Progenitor cell of endocrine pancreas (in vitro differentiated cells): ENCODE measurements at regions not wholly inside any gene's neighbourhood (a gene's known extent, or its start where the extent isn't known, plus 50 kb on each side); places are given as distances from the start of the nearest gene placed in this dataset.

Experiments
- DNase-seq: peaks from one replicate; pipeline ENCODE4 v3.0.0; 2021; ENCODE audit warnings: low spot score; ENCODE audit not compliant: unreplicated experiment
- H3K27ac Mint-ChIP-seq: 2 replicates; pipeline ENCODE4 v1.8.0; 2021; ENCODE audit warnings: mild to moderate bottlenecking, moderate library complexity, mixed read lengths
- H3K27me3 Mint-ChIP-seq: 2 replicates; pipeline ENCODE4 v1.8.0; 2021; ENCODE audit warnings: mixed read lengths
- H3K36me3 Mint-ChIP-seq: 2 replicates; pipeline ENCODE4 v1.8.0; 2022; ENCODE audit warnings: mixed read lengths; ENCODE audit not compliant: insufficient read depth
- H3K4me1 Mint-ChIP-seq: 2 replicates; pipeline ENCODE4 v1.8.0; 2021; ENCODE audit warnings: low read depth, mixed read lengths
- H3K4me3 Mint-ChIP-seq: 2 replicates; pipeline ENCODE4 v1.8.0; 2021; ENCODE audit warnings: low read depth, mild to moderate bottlenecking, moderate library complexity, mixed read lengths
- H3K9me3 Mint-ChIP-seq: 2 replicates; pipeline ENCODE4 v1.8.0; 2021; ENCODE audit warnings: low read depth, mixed read lengths
- CTCF ChIP-seq: fragments of 200-600 bp; sonication (generic); IDR thresholded peaks from one replicate; pipeline ENCODE4 v1.5.0; 2021; ENCODE audit warnings: antibody characterized with exemption, mild to moderate bottlenecking; ENCODE audit not compliant: unreplicated experiment

DNA sequence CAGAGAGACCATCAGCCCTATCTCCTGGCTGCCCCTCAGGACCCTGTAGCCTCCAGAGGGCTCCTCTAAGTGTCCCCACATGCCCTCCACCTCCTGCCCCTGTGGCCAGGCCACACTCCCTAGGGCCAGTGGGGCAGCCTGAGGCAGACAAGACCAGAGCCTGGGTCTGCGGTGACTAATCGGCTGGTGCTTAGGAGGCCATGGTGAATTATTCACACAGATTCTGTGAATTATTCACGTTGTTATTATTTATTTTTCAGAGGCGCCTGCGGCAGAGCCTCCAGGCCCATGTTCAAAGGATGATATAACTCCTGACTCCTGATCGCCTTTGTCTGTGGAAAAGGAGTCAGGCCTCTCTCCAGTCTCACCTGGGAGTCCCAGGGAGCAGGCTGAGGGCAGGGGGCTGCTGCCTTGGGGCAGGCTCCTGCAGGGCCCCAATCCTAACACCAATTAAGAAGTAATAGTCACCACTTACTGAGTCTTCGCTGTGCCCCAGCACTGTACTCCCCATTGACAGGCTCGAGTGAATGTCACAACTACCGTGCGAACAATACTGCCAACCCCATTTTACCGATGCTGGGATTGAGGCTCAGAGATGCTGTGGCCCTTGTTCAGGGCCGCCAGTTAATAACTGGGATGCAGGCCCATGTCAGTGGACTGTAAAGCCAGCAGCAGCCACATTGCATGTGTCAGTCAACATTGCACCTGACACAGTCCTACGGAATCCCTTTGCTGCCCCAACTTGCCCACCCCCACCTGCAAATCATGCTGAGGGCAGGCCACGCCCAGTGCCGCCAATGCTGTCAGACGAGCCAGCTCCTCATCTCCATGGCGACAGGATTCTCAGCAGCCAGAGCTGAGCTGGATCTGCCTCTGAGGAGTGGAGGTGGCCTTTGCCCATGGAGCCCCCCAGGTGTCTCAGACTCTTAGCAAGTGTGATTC is 94.9 kb downstream of the PCDH1 start:
- no peak overlapping the region for H3K4me3 Mint-ChIP-seq
- H3K36me3 Mint-ChIP-seq = no peaks in the 10 kb centered on the region
- TF ChIP-seq CTCF = no peak
- H3K4me1 Mint-ChIP-seq = peaks cover 6% of the 10 kb centered on the region
- DNase-seq = no peak
- peaks cover 22% of the 10 kb centered on the region for H3K27me3 Mint-ChIP-seq
- no peaks in the 10 kb centered on the region for H3K9me3 Mint-ChIP-seq
- H3K27ac Mint-ChIP-seq = no peak overlapping the region

DNA sequence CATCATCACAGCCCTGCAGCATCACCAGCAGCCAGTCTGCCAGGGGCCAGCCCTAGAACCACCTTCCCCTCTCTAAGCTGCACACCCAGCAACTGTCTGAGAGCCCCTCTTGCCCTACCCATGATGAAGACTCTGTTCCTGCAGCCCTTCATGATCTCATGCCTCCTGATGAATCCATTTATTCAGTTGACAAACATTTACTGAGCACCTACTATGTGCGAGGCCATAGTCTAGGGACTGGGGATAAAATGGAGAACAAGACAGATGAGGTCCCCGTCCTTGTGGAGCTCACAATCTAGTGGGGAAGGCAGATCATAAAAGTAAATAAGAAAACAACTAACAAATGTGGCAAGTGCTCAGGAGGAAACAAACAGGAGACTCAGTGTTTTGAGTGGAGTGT is 96.3 kb downstream of the PCDH1 start:
- Mint-ChIP-seq H3K36me3 (no peaks in the 10 kb centered on the region), H3K4me3 (no peak overlapping the region), H3K27me3 (peaks cover 12% of the 10 kb centered on the region), H3K4me1 (peaks cover 6% of the 10 kb centered on the region), H3K9me3 (no peaks in the 10 kb centered on the region), H3K27ac (no peak overlapping the region)
- DNase-seq = no peak
- TF ChIP-seq CTCF = no peak

GRCh38 chr5:141780952-141781781 is 97.0 kb downstream of the PCDH1 start:
- TF ChIP-seq CTCF = no peak
- Mint-ChIP-seq H3K9me3 (no peaks in the 10 kb centered on the region), H3K27me3 (peaks cover 12% of the 10 kb centered on the region), H3K4me1 (peaks cover 6% of the 10 kb centered on the region), H3K27ac (no peak overlapping the region), H3K4me3 (no peak overlapping the region), H3K36me3 (no peaks in the 10 kb centered on the region)
- no peak for DNase-seq

DNA sequence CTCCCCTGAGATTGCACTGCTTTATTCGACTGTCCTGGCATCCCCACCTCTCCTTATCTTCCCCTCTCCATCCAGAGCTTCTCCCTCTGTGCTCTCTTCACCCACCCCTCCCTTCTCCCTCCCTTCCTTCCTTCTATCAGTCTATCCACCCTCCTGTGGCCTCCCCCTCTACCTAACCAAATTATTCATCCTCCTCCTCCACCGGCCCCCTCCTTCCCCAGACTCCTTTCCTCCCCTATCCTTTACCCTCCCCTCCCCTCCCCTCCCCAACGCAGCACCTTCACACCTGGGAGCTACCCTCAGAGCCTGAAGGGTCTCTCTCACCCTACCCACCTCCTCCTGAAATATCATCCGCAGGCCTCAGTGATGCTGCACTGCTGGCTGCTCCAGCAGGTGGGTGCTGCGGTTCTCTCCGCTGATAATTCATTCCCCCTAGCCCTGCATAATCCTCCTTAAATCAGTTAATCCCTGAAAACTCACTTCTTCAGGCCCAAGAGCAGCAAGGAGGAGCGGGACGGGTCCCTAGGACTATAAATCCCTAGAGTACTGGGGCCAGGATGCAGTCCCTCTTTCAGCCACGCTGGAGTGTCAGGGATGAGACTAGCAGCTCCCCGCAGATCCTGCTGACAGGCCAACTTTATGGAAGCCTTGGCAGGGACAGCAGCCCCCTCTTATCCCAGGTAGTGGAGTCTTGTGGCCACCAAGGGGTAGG is 97.8 kb downstream of the PCDH1 start:
- H3K27ac Mint-ChIP-seq = no peak overlapping the region
- no peaks in the 10 kb centered on the region for H3K36me3 Mint-ChIP-seq
- TF ChIP-seq CTCF = no peak
- H3K27me3 Mint-ChIP-seq = peaks cover 12% of the 10 kb centered on the region
- H3K4me3 Mint-ChIP-seq = no peak overlapping the region
- peaks cover 1% of the 10 kb centered on the region for H3K4me1 Mint-ChIP-seq
- H3K9me3 Mint-ChIP-seq = no peaks in the 10 kb centered on the region
- DNase-seq = no peak

DNA sequence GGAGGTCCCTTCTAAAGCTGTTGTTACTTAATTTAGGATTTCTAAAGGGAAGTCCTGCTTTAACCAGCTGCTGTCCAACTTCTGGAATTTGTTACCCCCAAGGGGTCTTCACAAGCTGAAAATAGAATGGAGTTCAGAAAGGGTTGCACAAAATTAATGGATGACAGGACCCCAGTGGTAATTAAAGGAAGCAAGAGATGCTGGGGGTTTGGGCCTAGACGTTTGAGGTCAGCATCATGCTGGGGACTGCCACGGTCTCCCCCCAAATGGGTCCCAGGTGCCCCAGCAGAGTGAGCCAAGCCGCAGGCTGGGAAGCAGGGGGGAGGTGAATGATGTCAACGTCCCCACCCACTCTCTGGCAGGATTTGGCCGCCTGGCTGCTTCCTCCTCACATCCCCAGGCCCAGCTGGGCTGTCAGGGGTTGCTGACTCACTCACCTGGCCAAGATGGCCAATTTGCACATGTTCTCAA is 97.5 kb upstream of the ARAP3 start:
- DNase-seq = no peak
- H3K27me3 Mint-ChIP-seq = peaks cover 15% of the 10 kb centered on the region
- H3K27ac Mint-ChIP-seq = no peak overlapping the region
- H3K36me3 Mint-ChIP-seq = no peaks in the 10 kb centered on the region
- TF ChIP-seq CTCF = no peak
- H3K4me1 Mint-ChIP-seq = peaks cover 1% of the 10 kb centered on the region
- no peak overlapping the region for H3K4me3 Mint-ChIP-seq
- H3K9me3 Mint-ChIP-seq = no peaks in the 10 kb centered on the region
